ENCODE measurements at regions not wholly inside any gene's neighbourhood (a gene's known extent, or its start where the extent isn't known, plus 50 kb on each side); places are given as distances from the start of the nearest gene placed in this dataset.

DNA sequence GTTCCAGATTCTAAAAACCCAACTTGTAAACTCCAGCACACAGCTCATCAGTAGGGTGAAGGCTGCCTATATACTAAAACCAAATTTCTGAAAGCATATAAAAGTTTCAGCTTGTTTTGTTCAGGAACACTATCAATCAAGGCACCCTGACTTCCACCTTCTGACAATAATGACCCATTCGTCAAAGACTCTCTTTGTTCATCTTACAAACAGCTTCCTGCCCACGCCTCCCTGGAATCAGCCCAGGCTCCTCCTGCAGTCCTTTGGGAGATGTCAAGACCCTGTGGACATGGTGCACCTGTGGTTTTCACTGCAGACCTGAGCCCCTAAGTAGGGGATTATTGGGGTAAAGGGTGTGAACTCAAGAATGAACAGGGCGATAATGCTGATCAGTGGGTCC lies 178.9 kb upstream of the CAMK1G start:
- WGBS, 2 experiments (ENCODE audit: low coverage in 1 of 2, low lambda C conversion rate in 2 of 2, missing lambda C conversion rate in 2 of 2) = 91 to 96% methylated on average over 3 of the region's 3 CpGs
- H3K9me3 ChIP-seq (ENCODE audit: low read depth) = no peaks in the 10 kb centered on the region
- no peaks in the 10 kb centered on the region for H3K27me3 ChIP-seq (replicated peaks; ENCODE audit: insufficient read depth)
- H3K9me2 ChIP-seq (ENCODE audit: insufficient read depth) = no peaks in the 10 kb centered on the region
- no peaks in the 10 kb centered on the region for H4K20me1 ChIP-seq (ENCODE audit: insufficient read depth)
- H3K27ac ChIP-seq = no peak overlapping the region
- H3F3A ChIP-seq (ENCODE audit: insufficient read depth) = peaks cover 20% of the 10 kb centered on the region; the same call in 1 of the 2 replicates
- in situ Hi-C loops (cut with MboI) = no loop called here
- no peak overlapping the region for H3K4me3 ChIP-seq
- DNase-seq = no peak
- H3K79me2 ChIP-seq (ENCODE audit: insufficient read depth) = no peaks in the 10 kb centered on the region
- peaks cover 26% of the 10 kb centered on the region for H3K4me1 ChIP-seq (ENCODE audit: insufficient read depth)
- no peak overlapping the region for H2AFZ ChIP-seq
- H3K4me2 ChIP-seq (ENCODE audit: unreplicated experiment) = no peak overlapping the region
- H3K36me3 ChIP-seq (ENCODE audit: low read depth) = no peaks in the 10 kb centered on the region
- no peak overlapping the region for H3K9ac ChIP-seq
- TF ChIP-seq EZH2phosphoT487 (IDR thresholded peaks at IDR 0.05; ENCODE audit: insufficient read depth, low read depth) (no peak), EZH2 (IDR thresholded peaks at IDR 0.05; ENCODE audit: insufficient read depth, poor library complexity, severe bottlenecking) (no peak)

DNA sequence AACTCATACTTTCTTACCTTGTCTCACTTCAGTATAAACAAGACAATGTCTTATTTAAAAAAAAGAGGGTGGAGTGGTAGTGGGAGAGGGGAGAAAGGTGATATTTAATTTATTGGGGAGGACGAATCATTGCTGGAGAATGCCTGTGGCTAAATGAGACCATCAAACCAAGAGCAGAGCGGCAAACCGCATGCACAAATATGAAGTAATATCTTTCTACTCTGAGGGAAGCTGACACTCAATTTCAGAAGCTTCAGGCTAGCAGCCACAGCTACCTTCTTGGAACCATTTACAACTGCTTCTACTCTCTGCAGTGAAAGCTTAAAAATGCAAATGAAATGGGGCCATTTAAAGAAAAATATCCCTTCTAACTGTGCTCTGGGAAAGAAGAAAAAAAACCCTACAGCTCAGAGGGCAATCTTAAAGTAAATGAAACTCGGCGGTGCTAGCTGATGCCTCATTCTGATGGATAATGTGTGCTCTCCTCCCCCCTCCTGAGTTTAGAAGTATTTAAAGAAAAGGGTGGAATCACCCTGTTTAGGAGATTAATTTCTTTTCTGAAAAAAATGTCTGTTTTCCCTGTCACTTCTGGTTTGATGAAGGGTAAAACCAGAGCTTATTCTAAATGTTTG lies 178.2 kb upstream of the CAMK1G start:
- Histone ChIP-seq H4K20me1 (ENCODE audit: insufficient read depth) (no peaks in the 10 kb centered on the region), H3K79me2 (ENCODE audit: insufficient read depth) (no peaks in the 10 kb centered on the region), H3K9me2 (ENCODE audit: insufficient read depth) (no peaks in the 10 kb centered on the region), H3K27ac (no peak overlapping the region), H3K4me1 (ENCODE audit: insufficient read depth) (peaks cover 30% of the 10 kb centered on the region), H3K9ac (no peak overlapping the region), H3F3A (ENCODE audit: insufficient read depth) (peaks cover 27% of the 10 kb centered on the region), H2AFZ (no peak overlapping the region), H3K9me3 (ENCODE audit: low read depth) (no peaks in the 10 kb centered on the region), H3K4me2 (ENCODE audit: unreplicated experiment) (no peak overlapping the region), H3K27me3 (replicated peaks; ENCODE audit: insufficient read depth) (no peaks in the 10 kb centered on the region), H3K4me3 (no peak overlapping the region), H3K36me3 (ENCODE audit: low read depth) (no peaks in the 10 kb centered on the region)
- peak; percentile 44 for DNase-seq
- in situ Hi-C loops (cut with MboI) = no loop called here
- TF ChIP-seq EZH2 (IDR thresholded peaks at IDR 0.05; ENCODE audit: insufficient read depth, poor library complexity, severe bottlenecking) (no peak), EZH2phosphoT487 (IDR thresholded peaks at IDR 0.05; ENCODE audit: insufficient read depth, low read depth) (no peak)
- 79 to 83% methylated on average over 5 of the region's 5 CpGs for WGBS, 2 experiments (ENCODE audit: low coverage in 1 of 2, low lambda C conversion rate in 2 of 2, missing lambda C conversion rate in 2 of 2)

- TF ChIP-seq EZH2phosphoT487 (IDR thresholded peaks at IDR 0.05; ENCODE audit: insufficient read depth, low read depth) (0 out of 2 replicates have a peak, but pooled peaks have one; percentile 30), EZH2 (IDR thresholded peaks at IDR 0.05; ENCODE audit: insufficient read depth, poor library complexity, severe bottlenecking) (no peak)
- peaks cover 36% of the 10 kb centered on the region for H3F3A ChIP-seq (ENCODE audit: insufficient read depth)
- H3K27me3 ChIP-seq (replicated peaks; ENCODE audit: insufficient read depth) = no peaks in the 10 kb centered on the region
- peaks cover 39% of the 10 kb centered on the region for H3K4me1 ChIP-seq (ENCODE audit: insufficient read depth)
- no peak overlapping the region for H3K4me3 ChIP-seq
- WGBS, 2 experiments (ENCODE audit: low coverage in 1 of 2, low lambda C conversion rate in 2 of 2, missing lambda C conversion rate in 2 of 2) = 62% methylated on average over 3 of the region's 3 CpGs
- no peak overlapping the region for H3K9ac ChIP-seq
- no peak overlapping the region for H2AFZ ChIP-seq
- H3K36me3 ChIP-seq (ENCODE audit: low read depth) = no peaks in the 10 kb centered on the region
- no peaks in the 10 kb centered on the region for H4K20me1 ChIP-seq (ENCODE audit: insufficient read depth)
- H3K27ac ChIP-seq = no peak overlapping the region
- in situ Hi-C loops (cut with MboI) = no loop called here
- H3K79me2 ChIP-seq (ENCODE audit: insufficient read depth) = no peaks in the 10 kb centered on the region
- no peaks in the 10 kb centered on the region for H3K9me2 ChIP-seq (ENCODE audit: insufficient read depth)
- H3K9me3 ChIP-seq (ENCODE audit: low read depth) = no peaks in the 10 kb centered on the region
- no peak overlapping the region for H3K4me2 ChIP-seq (ENCODE audit: unreplicated experiment)
- DNase-seq = peak; percentile 45
These were observed 177.3 kb upstream of the CAMK1G start for GRCh38 chr1:209406168-209406567.

GRCh38 chr1:209406595-209406994 lies 176.9 kb upstream of the CAMK1G start:
- peaks cover 43% of the 10 kb centered on the region for H3K4me1 ChIP-seq (ENCODE audit: insufficient read depth)
- no peak overlapping the region for H2AFZ ChIP-seq
- no peak overlapping the region for H3K4me3 ChIP-seq
- H3K4me2 ChIP-seq (ENCODE audit: unreplicated experiment) = no peak overlapping the region
- no peaks in the 10 kb centered on the region for H4K20me1 ChIP-seq (ENCODE audit: insufficient read depth)
- no peak for TF ChIP-seq EZH2phosphoT487 (IDR thresholded peaks at IDR 0.05; ENCODE audit: insufficient read depth, low read depth)
- H3K36me3 ChIP-seq (ENCODE audit: low read depth) = no peaks in the 10 kb centered on the region
- H3F3A ChIP-seq (ENCODE audit: insufficient read depth) = peaks cover 40% of the 10 kb centered on the region
- no peak overlapping the region for H3K9ac ChIP-seq
- no peaks in the 10 kb centered on the region for H3K9me3 ChIP-seq (ENCODE audit: low read depth)
- H3K27ac ChIP-seq = no peak overlapping the region
- H3K79me2 ChIP-seq (ENCODE audit: insufficient read depth) = no peaks in the 10 kb centered on the region
- 88 to 91% methylated on average over 2 of the region's 2 CpGs for WGBS, 2 experiments (ENCODE audit: low coverage in 1 of 2, low lambda C conversion rate in 2 of 2, missing lambda C conversion rate in 2 of 2)
- in situ Hi-C loops (cut with MboI) = no loop called here
- H3K27me3 ChIP-seq (replicated peaks; ENCODE audit: insufficient read depth) = no peaks in the 10 kb centered on the region
- no peaks in the 10 kb centered on the region for H3K9me2 ChIP-seq (ENCODE audit: insufficient read depth)
- DNase-seq = no peak
